Astrocyte (in vitro differentiated cells and primary cell): ENCODE measurements at regions not wholly inside any gene's neighbourhood (a gene's known extent, or its start where the extent isn't known, plus 50 kb on each side); places are given as distances from the start of the nearest gene placed in this dataset.
"Not testable (repeated sequence)": the region's sequence is repeated elsewhere in the genome, so short reads cannot be mapped to it uniquely, and the experiment has no call there.

Experiments used
- CTCF ChIP-seq: IDR thresholded peaks from 2 replicates; pipeline ENCODE4 v1.5.1; 2011; ENCODE audit warnings: low read depth, mild to moderate bottlenecking, inconsistent platforms, low read length, moderate library complexity; ENCODE audit not compliant: insufficient read depth
- EZH2 ChIP-seq: IDR thresholded peaks from 2 replicates; pipeline ENCODE4 v1.6.1; 2012; ENCODE audit warnings: mild to moderate bottlenecking, low read length, inconsistent platforms; ENCODE audit not compliant: insufficient read depth

- not testable (repeated sequence) for TF ChIP-seq CTCF, EZH2
These were observed 87.6 kb downstream of the DNAJB9 start for GRCh38 chr7:108657140-108657726.
